K562 (cell line): ENCODE measurements at regions not wholly inside any gene's neighbourhood (a gene's known extent, or its start where the extent isn't known, plus 50 kb on each side); places are given as distances from the start of the nearest gene placed in this dataset.
A peak's percentile ranks its signal among the peaks of the same experiment; 100 is the strongest.

Source experiments
- EHMT2 ChIP-seq: fragments of 450-650 bp; IDR thresholded peaks from 2 replicates; pipeline ENCODE4 v1.6.1; 2018; ENCODE audit warnings: antibody characterized with exemption
- HOXB6 ChIP-seq: fragments of 250-450 bp; sonication (Bioruptor Pico); IDR thresholded peaks from 2 replicates; pipeline ENCODE4 v1.5.1; 2022; ENCODE audit warnings: mild to moderate bottlenecking, borderline replicate concordance
- SPI1 ChIP-seq: IDR thresholded peaks from 2 replicates; pipeline ENCODE4 v1.6.1; 2011; ENCODE audit warnings: low read depth, low read length, control low read depth, borderline replicate concordance
- TBP ChIP-seq: optimal IDR thresholded peaks from 2 replicates; pipeline ENCODE3; 2011; ENCODE audit warnings: low read depth, low read length, improper control_type of control experiment
- TEAD4 ChIP-seq, 2 experiments: sonication (generic) in 1 of 2; formaldehyde crosslinking in 1 of 2; IDR thresholded peaks; 2 replicates each; pipeline versions ENCODE4 v1.6.1 to v1.8.0; 2012 to 2022; ENCODE audit warnings: borderline replicate concordance in 1 of 2, inconsistent platforms in 1 of 2, low read length in 1 of 2, mild to moderate bottlenecking in 1 of 2, missing genetic modification reagents in 1 of 2
- TF ChIP-seq, protein P1 (sequence below), 2 experiments: fragments of 450-650 bp; IDR thresholded peaks; 2 replicates each; pipeline ENCODE4 v1.6.1; 2016
- TF ChIP-seq, protein P2 (sequence below), 2 experiments: fragments of 450-650 bp in 1 of 2; sonication (generic) in 1 of 2; formaldehyde crosslinking in 1 of 2; IDR thresholded peaks in 1 of 2; conservative IDR thresholded peaks in 1 of 2; 2 replicates each; pipeline versions ENCODE4 v1.6.1 to v1.8.1; 2016 to 2023; ENCODE audit warnings: mild to moderate bottlenecking in 2 of 2, moderate library complexity in 2 of 2, inconsistent platforms in 1 of 2, missing genetic modification reagents in 1 of 2

DNA sequence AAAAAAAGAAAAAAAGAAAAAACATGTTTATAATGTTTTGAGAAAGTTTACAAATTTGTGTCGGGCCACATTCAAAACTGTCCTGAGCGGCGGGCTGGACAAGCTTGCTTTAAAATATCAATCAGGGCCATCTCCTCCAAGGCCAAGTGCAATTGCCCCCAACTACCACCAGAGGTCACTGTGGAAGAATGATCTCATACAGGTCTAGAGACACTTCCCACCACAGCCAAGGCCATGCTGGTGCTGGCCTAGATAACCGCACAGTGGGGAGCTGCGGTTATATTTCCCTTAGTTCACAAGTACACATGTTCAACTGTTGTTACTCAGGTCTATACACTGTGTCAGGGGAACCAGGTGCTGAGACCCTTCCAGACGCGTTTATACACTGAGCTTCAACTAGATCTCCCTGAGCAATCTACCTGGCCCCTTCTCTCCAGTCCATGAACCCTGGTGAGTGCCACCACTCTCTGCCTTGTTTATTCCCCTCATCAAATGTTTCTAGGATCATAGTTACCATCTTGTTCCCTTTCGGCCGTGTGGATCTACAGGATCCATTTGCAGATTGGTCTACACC lies 83.8 kb upstream of the CCL2 start (continued):
- TF ChIP-seq TBP (no peak), EHMT2 (peak; percentile 68), HOXB6 (CRISPR knock-in tag) (no peak), TEAD4 (IDR thresholded peaks at IDR 0.05; ENCODE audit: low read length) (peak; percentile 27; the same call in 1 of the 2 replicates), TEAD4 (CRISPR knock-in tag; IDR thresholded peaks at IDR 0.05; ENCODE audit: borderline replicate concordance) (no peak), SPI1 (peak; percentile 40; the same call in 1 of the 2 replicates)
- TF ChIP-seq, protein P1, sequence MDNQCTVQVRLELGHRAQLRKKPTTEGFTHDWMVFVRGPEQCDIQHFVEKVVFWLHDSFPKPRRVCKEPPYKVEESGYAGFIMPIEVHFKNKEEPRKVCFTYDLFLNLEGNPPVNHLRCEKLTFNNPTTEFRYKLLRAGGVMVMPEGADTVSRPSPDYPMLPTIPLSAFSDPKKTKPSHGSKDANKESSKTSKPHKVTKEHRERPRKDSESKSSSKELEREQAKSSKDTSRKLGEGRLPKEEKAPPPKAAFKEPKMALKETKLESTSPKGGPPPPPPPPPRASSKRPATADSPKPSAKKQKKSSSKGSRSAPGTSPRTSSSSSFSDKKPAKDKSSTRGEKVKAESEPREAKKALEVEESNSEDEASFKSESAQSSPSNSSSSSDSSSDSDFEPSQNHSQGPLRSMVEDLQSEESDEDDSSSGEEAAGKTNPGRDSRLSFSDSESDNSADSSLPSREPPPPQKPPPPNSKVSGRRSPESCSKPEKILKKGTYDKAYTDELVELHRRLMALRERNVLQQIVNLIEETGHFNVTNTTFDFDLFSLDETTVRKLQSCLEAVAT (IDR thresholded peaks at IDR 0.05): 0 out of 4 replicates have a peak, but pooled peaks of 1 of the 2 experiments have one; percentile 49
- TF ChIP-seq, protein P2, sequence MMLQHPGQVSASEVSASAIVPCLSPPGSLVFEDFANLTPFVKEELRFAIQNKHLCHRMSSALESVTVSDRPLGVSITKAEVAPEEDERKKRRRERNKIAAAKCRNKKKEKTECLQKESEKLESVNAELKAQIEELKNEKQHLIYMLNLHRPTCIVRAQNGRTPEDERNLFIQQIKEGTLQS (IDR thresholded peaks at IDR 0.05): peak; percentile 67
- TF ChIP-seq, protein P2 (CRISPR knock-in tag; conservative IDR thresholded peaks at IDR 0.05): peak; percentile 55; the same call in 1 of the 2 replicates
